ENCODE measurements at regions not wholly inside any gene's neighbourhood (a gene's known extent, or its start where the extent isn't known, plus 50 kb on each side); places are given as distances from the start of the nearest gene placed in this dataset.

- no peak for DNase-seq
These were observed 53.7 kb upstream of the IRF2 start for GRCh38 chr4:184528051-184528450.

- no peak for DNase-seq
These were observed 51.9 kb upstream of the IRF2 start for GRCh38 chr4:184526228-184526627.

All from stimulated activated CD8-positive, alpha-beta memory T cell treated with anti-CD3 and anti-CD28 coated beads, Interleukin-4, amount 100 ng/mL, for 48 hours (primary cell).